Transverse colon (tissue), 4 donors: ENCODE measurements at regions not wholly inside any gene's neighbourhood (a gene's known extent, or its start where the extent isn't known, plus 50 kb on each side); places are given as distances from the start of the nearest gene placed in this dataset.

Experiments
- DNase-seq: peaks from one replicate; pipeline ENCODE4 v3.0.0-alpha.2; 2019
- H3K27ac ChIP-seq, 4 donors: fragments of 200-600 bp; sonication (generic); 2 replicates each; pipeline ENCODE4 v1.5.1; 2016 to 2018; ENCODE audit warnings: inconsistent platforms in 4 of 4
- H3K27me3 ChIP-seq: fragments of 200-600 bp; sonication (generic); 2 replicates; pipeline ENCODE4 v1.5.1; 2017; ENCODE audit warnings: inconsistent platforms
- H3K36me3 ChIP-seq, 4 donors: fragments of 200-600 bp; sonication (generic); 2 replicates each; pipeline ENCODE4 v1.5.1; 2017 to 2019; ENCODE audit warnings: inconsistent platforms in 4 of 4
- H3K4me1 ChIP-seq, 4 donors: fragments of 200-600 bp; sonication (generic); 2 replicates each; pipeline ENCODE4 v1.5.1; 2017 to 2020; ENCODE audit warnings: inconsistent platforms in 4 of 4
- H3K4me3 ChIP-seq, 4 donors: fragments of 200-600 bp; sonication (generic); 1 replicate in 1 of 4; 2 replicates in 3 of 4; pipeline versions ENCODE4 v1.5.1 to v1.6.1; 2017 to 2019; ENCODE audit warnings: inconsistent platforms in 4 of 4
- H3K9me3 ChIP-seq, 2 donors: fragments of 200-600 bp; sonication (generic); 2 replicates each; pipeline ENCODE4 v1.5.1; 2017 to 2019; ENCODE audit warnings: inconsistent platforms in 2 of 2
- EP300 ChIP-seq: sonication (generic); formaldehyde crosslinking; IDR thresholded peaks from one replicate; pipeline ENCODE4 v1.6.1; 2017; ENCODE audit warnings: antibody characterized with exemption, low read depth
- POLR2A ChIP-seq: fragments of 450-650 bp; IDR thresholded peaks from one replicate; pipeline ENCODE4 v1.6.1; 2016; ENCODE audit warnings: antibody characterized with exemption, mild to moderate bottlenecking, moderate library complexity
- POLR2AphosphoS5 ChIP-seq, 3 donors: sonication (generic); formaldehyde crosslinking; IDR thresholded peaks; one replicate each; pipeline ENCODE4 v1.6.1; 2016; ENCODE audit warnings: antibody characterized with exemption in 3 of 3
- WGBS, 2 donors: methylation state at CpG; one replicate each; pipeline ENCODE4 v1.1.5; 2018; ENCODE audit warnings: low coverage in 1 of 2; 5-methylcytosine and 5-hydroxymethylcytosine counted together
- in situ Hi-C, 4 donors: fragments of 200-750 bp; cut with MboI; loops; one replicate each; pipeline versions ENCODE4 v1.15.0 to v1.15.1; 2017; ENCODE audit warnings: low sequenced_read_pairs in 3 of 4, low pct_ligation_motif_present in 1 of 4, low pct_unique_long_range_greater_than_20kb in 1 of 4
- intact Hi-C: fragments of 100-400 bp; cut with DNase I; formaldehyde crosslinking; loops from one replicate; pipeline ENCODE4 v1.15.1; 2023; ENCODE audit warnings: low total_unique reads
- TF ChIP-seq, protein P1 (sequence below), 5 experiments: fragments of 200-600 bp in 3 of 5; fragments of 450-650 bp in 2 of 5; sonication (generic) in 3 of 5; IDR thresholded peaks; 1 replicate in 2 of 5; 2 replicates in 3 of 5; pipeline ENCODE4 v1.5.1; 2016 to 2017; ENCODE audit warnings: antibody characterized with exemption in 5 of 5, inconsistent platforms in 3 of 5, mild to moderate bottlenecking in 2 of 5, moderate library complexity in 1 of 5

DNA sequence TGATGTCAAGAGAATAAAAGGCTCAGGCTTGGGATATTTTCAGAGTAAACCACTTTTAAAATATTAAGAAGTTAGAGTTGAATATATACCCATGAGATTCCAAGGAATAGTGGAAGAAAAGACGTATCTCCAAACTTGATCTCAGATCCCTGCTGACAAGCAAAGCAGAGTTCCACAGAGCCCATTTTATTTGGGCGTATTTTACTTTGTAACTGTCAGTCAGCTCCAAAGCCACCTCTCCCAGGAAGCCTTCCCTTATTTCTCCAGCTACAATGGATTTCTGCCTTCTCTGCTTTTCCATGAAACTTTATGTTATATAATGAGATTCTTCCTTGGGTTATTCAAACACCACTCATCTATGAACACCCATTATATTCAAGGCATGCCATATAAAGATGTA is 295.7 kb downstream of the FZD1 start:
- intact Hi-C loops (no loop called here), in situ Hi-C loops (no loop called here)
- TF ChIP-seq POLR2AphosphoS5 (IDR thresholded peaks at IDR 0.05), result no peak
- TF ChIP-seq, protein P1, sequence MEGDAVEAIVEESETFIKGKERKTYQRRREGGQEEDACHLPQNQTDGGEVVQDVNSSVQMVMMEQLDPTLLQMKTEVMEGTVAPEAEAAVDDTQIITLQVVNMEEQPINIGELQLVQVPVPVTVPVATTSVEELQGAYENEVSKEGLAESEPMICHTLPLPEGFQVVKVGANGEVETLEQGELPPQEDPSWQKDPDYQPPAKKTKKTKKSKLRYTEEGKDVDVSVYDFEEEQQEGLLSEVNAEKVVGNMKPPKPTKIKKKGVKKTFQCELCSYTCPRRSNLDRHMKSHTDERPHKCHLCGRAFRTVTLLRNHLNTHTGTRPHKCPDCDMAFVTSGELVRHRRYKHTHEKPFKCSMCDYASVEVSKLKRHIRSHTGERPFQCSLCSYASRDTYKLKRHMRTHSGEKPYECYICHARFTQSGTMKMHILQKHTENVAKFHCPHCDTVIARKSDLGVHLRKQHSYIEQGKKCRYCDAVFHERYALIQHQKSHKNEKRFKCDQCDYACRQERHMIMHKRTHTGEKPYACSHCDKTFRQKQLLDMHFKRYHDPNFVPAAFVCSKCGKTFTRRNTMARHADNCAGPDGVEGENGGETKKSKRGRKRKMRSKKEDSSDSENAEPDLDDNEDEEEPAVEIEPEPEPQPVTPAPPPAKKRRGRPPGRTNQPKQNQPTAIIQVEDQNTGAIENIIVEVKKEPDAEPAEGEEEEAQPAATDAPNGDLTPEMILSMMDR (IDR thresholded peaks at IDR 0.05), result no peak
- TF ChIP-seq POLR2A, result no peak
- TF ChIP-seq EP300, result no peak
- no peak overlapping the region for H3K27ac ChIP-seq
- no peaks in the 10 kb centered on the region for H3K27me3 ChIP-seq
- H3K4me3 ChIP-seq, result no peak overlapping the region
- H3K36me3 ChIP-seq, result no peaks in the 10 kb centered on the region
- no peaks in the 10 kb centered on the region for H3K9me3 ChIP-seq
- DNase-seq, result no peak
- 93 to 95% methylated on average over 2 of the region's 2 CpGs for WGBS, 2 donors
- no peaks in the 10 kb centered on the region for H3K4me1 ChIP-seq

- H3K36me3 ChIP-seq, result no peaks in the 10 kb centered on the region
- TF ChIP-seq POLR2A (no peak), POLR2AphosphoS5 (IDR thresholded peaks at IDR 0.05) (no peak), EP300 (no peak)
- TF ChIP-seq, protein P1 (IDR thresholded peaks at IDR 0.05), result no peak
- no peaks in the 10 kb centered on the region for H3K4me1 ChIP-seq
- no peak overlapping the region for H3K4me3 ChIP-seq
- in situ Hi-C loops (no loop called here), intact Hi-C loops (no loop called here)
- H3K27ac ChIP-seq, result no peak overlapping the region
- 95 to 100% methylated on average over 1 of the region's 1 CpG for WGBS, 2 donors
- DNase-seq, result no peak
- H3K9me3 ChIP-seq, result no peaks in the 10 kb centered on the region
- no peaks in the 10 kb centered on the region for H3K27me3 ChIP-seq
These were observed 299.9 kb downstream of the FZD1 start for GRCh38 chr7:91564101-91564500.

GRCh38 chr7:91564541-91564940 is 300.3 kb downstream of the FZD1 start:
- no peaks in the 10 kb centered on the region for H3K9me3 ChIP-seq
- no peaks in the 10 kb centered on the region for H3K27me3 ChIP-seq
- WGBS, 2 donors, result 86 to 88% methylated on average over 1 of the region's 1 CpG
- H3K4me1 ChIP-seq, result no peaks in the 10 kb centered on the region
- TF ChIP-seq EP300, result no peak
- no peak for TF ChIP-seq POLR2AphosphoS5 (IDR thresholded peaks at IDR 0.05)
- TF ChIP-seq POLR2A, result no peak
- TF ChIP-seq, protein P1 (IDR thresholded peaks at IDR 0.05), result no peak
- H3K4me3 ChIP-seq, result no peak overlapping the region
- no peak overlapping the region for H3K27ac ChIP-seq
- in situ Hi-C loops, result no loop called here
- intact Hi-C loops, result no loop called here
- no peaks in the 10 kb centered on the region for H3K36me3 ChIP-seq
- no peak for DNase-seq

DNA sequence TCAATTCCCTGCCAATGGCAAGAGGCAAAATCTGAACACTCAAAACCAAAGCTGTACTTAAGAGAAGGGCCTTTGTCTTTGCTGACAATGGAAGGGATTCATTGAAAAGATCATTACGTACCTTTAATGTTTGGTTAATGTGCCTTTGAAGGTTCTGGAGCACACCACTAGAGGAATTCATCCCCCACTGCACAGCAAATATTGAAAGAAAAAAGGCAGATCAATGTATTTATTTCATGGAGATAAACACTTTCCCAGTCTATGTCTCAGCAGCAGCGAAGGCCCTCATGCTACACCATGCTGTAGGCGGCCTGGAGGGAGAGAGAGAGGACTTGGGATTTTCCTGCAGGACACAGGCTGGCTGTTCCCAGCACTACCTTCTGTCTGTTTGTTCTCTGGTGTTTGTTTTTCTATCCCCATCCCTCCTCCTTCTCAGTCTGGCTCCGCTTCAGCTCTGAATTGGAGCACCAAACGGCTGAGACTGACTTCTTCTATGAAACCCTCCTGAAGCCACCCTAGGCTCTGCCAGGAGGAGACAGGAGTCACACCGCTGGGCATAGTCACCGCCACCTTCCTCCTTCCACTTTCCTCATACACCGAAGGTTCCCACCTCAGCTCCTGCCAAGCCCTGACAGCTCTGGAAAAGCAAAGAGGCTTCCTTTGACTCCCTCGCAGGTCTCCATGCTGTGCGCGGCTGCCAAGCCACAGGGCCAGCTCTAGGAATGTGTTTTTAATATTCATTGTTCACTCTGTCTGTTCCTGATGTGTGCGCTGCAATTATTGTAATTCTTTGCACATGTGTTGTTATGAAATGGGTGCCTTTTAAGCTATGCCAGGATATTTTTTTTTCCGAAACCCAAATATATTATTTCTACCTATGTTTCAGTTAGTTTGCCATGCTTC is 301.5 kb downstream of the FZD1 start:
- intact Hi-C loops, result no loop called here
- Histone ChIP-seq H3K36me3 (no peaks in the 10 kb centered on the region), H3K27me3 (no peaks in the 10 kb centered on the region), H3K9me3 (no peaks in the 10 kb centered on the region), H3K27ac (no peak overlapping the region), H3K4me1 (no peaks in the 10 kb centered on the region), H3K4me3 (no peak overlapping the region)
- TF ChIP-seq, protein P1 (IDR thresholded peaks at IDR 0.05), result no peak
- no peak for TF ChIP-seq POLR2A
- no peak for TF ChIP-seq POLR2AphosphoS5 (IDR thresholded peaks at IDR 0.05)
- no peak for TF ChIP-seq EP300
- in situ Hi-C loops, result no loop called here
- no peak for DNase-seq
- 69 to 72% methylated on average over 13 of the region's 13 CpGs for WGBS, 2 donors
